ENCODE measurements at regions not wholly inside any gene's neighbourhood (a gene's known extent, or its start where the extent isn't known, plus 50 kb on each side); places are given as distances from the start of the nearest gene placed in this dataset.

DNA sequence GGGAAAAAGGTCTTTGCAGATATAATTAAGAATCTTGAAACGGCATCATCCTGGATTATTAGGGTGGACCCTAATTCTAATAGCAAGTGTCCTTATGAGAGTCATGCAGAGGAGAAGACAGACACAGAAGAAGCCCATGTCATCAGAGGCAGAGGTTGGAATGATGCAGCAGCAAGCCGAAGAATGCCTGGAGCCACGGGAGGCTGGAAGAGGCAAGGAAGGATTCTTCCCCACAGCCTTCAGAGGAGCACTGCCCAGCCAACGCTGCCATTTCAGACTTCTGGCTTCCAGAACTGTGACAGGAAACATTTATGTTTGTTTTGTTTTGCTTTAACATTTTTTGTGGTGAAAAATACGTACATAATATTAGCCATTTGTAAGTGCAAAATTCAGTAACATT, 72.3 kb downstream of the MCFD2 start:
- WGBS (ENCODE audit: insufficient coverage) = 100% methylated on average over 3 of the region's 5 CpGs
- POLR2A ChIA-PET = no interaction called here
- no peaks in the 10 kb centered on the region for H3K9me3 Mint-ChIP-seq (ENCODE audit: insufficient read depth)
- no peak overlapping the region for H2AFZ ChIP-seq (ENCODE audit: insufficient read depth, low read depth, low read length, poor library complexity, severe bottlenecking)
- H3K4me1 Mint-ChIP-seq = peaks cover 12% of the 10 kb centered on the region
- H3K27ac ChIP-seq (ENCODE audit: low read length in 2 of 2) = no peak overlapping the region
- peaks cover 4% of the 10 kb centered on the region for H3K27me3 Mint-ChIP-seq
- no peaks in the 10 kb centered on the region for H3K79me2 ChIP-seq (ENCODE audit: control insufficient read depth, insufficient read depth, low read length)
- no peak for TF ChIP-seq CTCF (IDR thresholded peaks at IDR 0.05)
- CTCF ChIA-PET = no interaction called here
- H3K4me2 ChIP-seq (replicated peaks; ENCODE audit: low read depth, low read length, poor library complexity, severe bottlenecking) = no peak overlapping the region
- intact Hi-C loops (cut with micrococcal nuclease) = no loop called here
- H3K9me3 ChIP-seq (ENCODE audit: control extremely low read depth in 1 of 3, control insufficient read depth in 2 of 3, insufficient read depth in 1 of 3, low read length in 2 of 3) = no peaks in the 10 kb centered on the region
- H4K20me1 ChIP-seq (ENCODE audit: control insufficient read depth, insufficient read depth, low read length, poor library complexity, severe bottlenecking) = no peaks in the 10 kb centered on the region
- H3K4me3 ChIP-seq (ENCODE audit: control extremely low read depth in 1 of 5, extremely low read depth in 1 of 5, insufficient read depth in 1 of 5, low read depth in 2 of 5, low read length in 4 of 5) = no peak overlapping the region
- H3K27ac Mint-ChIP-seq = no peak overlapping the region
- no peak overlapping the region for H3K9ac ChIP-seq (ENCODE audit: low read length)
- DNase-seq (no peak), ATAC-seq (ENCODE audit: low read depth) (no peak)
- H3K36me3 ChIP-seq (replicated peaks in 1 of 2; ENCODE audit: control extremely low read depth in 1 of 2, control insufficient read depth in 1 of 2, extremely low read depth in 1 of 2, insufficient read depth in 2 of 2, low read length in 1 of 2) = no peaks in the 10 kb centered on the region
- H3K4me1 ChIP-seq (ENCODE audit: control insufficient read depth in 2 of 2, insufficient read depth in 2 of 2, low read length in 2 of 2) = peaks cover 10 to 11% of the 10 kb centered on the region in 2 donors
- no peak overlapping the region for H3K4me3 Mint-ChIP-seq
- peaks cover 0 to 3% (median 0%) of the 10 kb centered on the region in 4 experiments for H3K27me3 ChIP-seq (replicated peaks in 1 of 4; ENCODE audit: control extremely low read depth in 1 of 4, control insufficient read depth in 3 of 4, insufficient read depth in 4 of 4, low read length in 3 of 4)

GRCh38 chr2:46842876-46843275, 72.7 kb downstream of the MCFD2 start:
- H3K27me3 Mint-ChIP-seq = peaks cover 4% of the 10 kb centered on the region
- 92% methylated on average over 5 of the region's 7 CpGs for WGBS (ENCODE audit: insufficient coverage)
- Histone ChIP-seq H3K4me2 (replicated peaks; ENCODE audit: low read depth, low read length, poor library complexity, severe bottlenecking) (no peak overlapping the region), H2AFZ (ENCODE audit: insufficient read depth, low read depth, low read length, poor library complexity, severe bottlenecking) (no peak overlapping the region), H3K4me3 (ENCODE audit: control extremely low read depth in 1 of 5, extremely low read depth in 1 of 5, insufficient read depth in 1 of 5, low read depth in 2 of 5, low read length in 4 of 5) (no peak overlapping the region), H3K9ac (ENCODE audit: low read length) (no peak overlapping the region), H3K27ac (ENCODE audit: low read length in 2 of 2) (no peak overlapping the region), H3K9me3 (ENCODE audit: control extremely low read depth in 1 of 3, control insufficient read depth in 2 of 3, insufficient read depth in 1 of 3, low read length in 2 of 3) (no peaks in the 10 kb centered on the region), H3K27me3 (replicated peaks in 1 of 4; ENCODE audit: control extremely low read depth in 1 of 4, control insufficient read depth in 3 of 4, insufficient read depth in 4 of 4, low read length in 3 of 4) (peaks cover 0 to 3% (median 0%) of the 10 kb centered on the region in 4 experiments), H3K4me1 (ENCODE audit: control insufficient read depth in 2 of 2, insufficient read depth in 2 of 2, low read length in 2 of 2) (peaks cover 8% of the 10 kb centered on the region in 2 donors), H3K79me2 (ENCODE audit: control insufficient read depth, insufficient read depth, low read length) (no peaks in the 10 kb centered on the region), H4K20me1 (ENCODE audit: control insufficient read depth, insufficient read depth, low read length, poor library complexity, severe bottlenecking) (no peaks in the 10 kb centered on the region), H3K36me3 (replicated peaks in 1 of 2; ENCODE audit: control extremely low read depth in 1 of 2, control insufficient read depth in 1 of 2, extremely low read depth in 1 of 2, insufficient read depth in 2 of 2, low read length in 1 of 2) (no peaks in the 10 kb centered on the region)
- H3K9me3 Mint-ChIP-seq (ENCODE audit: insufficient read depth) = no peaks in the 10 kb centered on the region
- no peak overlapping the region for H3K27ac Mint-ChIP-seq
- intact Hi-C loops (cut with micrococcal nuclease) = no loop called here
- no peak for ATAC-seq (ENCODE audit: low read depth)
- CTCF ChIA-PET = no interaction called here
- TF ChIP-seq CTCF (IDR thresholded peaks at IDR 0.05) (no peak), EZH2 (IDR thresholded peaks at IDR 0.05; ENCODE audit: borderline replicate concordance, insufficient read depth, low read depth, low read length, poor library complexity, severe bottlenecking) (no peak)
- POLR2A ChIA-PET = no interaction called here
- no peak for DNase-seq
- H3K4me3 Mint-ChIP-seq = no peak overlapping the region
- peaks cover 8% of the 10 kb centered on the region for H3K4me1 Mint-ChIP-seq
